ENCODE measurements at regions not wholly inside any gene's neighbourhood (a gene's known extent, or its start where the extent isn't known, plus 50 kb on each side); places are given as distances from the start of the nearest gene placed in this dataset.

- Histone ChIP-seq H3K9me3 (ENCODE audit: insufficient read depth, low read length) (no peaks in the 10 kb centered on the region), H3K4me2 (ENCODE audit: low read depth, low read length, poor library complexity, severe bottlenecking) (peak overlapping the region; percentile 18), H3K79me2 (ENCODE audit: insufficient read depth, low read length) (no peaks in the 10 kb centered on the region), H4K20me1 (ENCODE audit: low read depth, low read length) (no peaks in the 10 kb centered on the region), H2AFZ (ENCODE audit: low read depth, low read length, severe bottlenecking) (peak overlapping the region; percentile 45), H3K9ac (ENCODE audit: low read length) (no peak overlapping the region), H3K9me2 (replicated peaks; ENCODE audit: insufficient read depth, low read length) (no peaks in the 10 kb centered on the region), H3K27ac (ENCODE audit: low read depth, low read length) (no peak overlapping the region), H3K36me3 (ENCODE audit: low read length) (no peaks in the 10 kb centered on the region), H3F3A (ENCODE audit: insufficient read depth) (no peaks in the 10 kb centered on the region), H3K27me3 (ENCODE audit: low read length) (no peaks in the 10 kb centered on the region), H3K4me3 (ENCODE audit: insufficient read depth, low read length, poor library complexity, severe bottlenecking) (no peak overlapping the region)
- no peak for TF ChIP-seq EZH2phosphoT487 (conservative IDR thresholded peaks at IDR 0.05; ENCODE audit: low read length)
- no peak for TF ChIP-seq CTCF (IDR thresholded peaks at IDR 0.05; ENCODE audit: insufficient read depth, low read length, poor library complexity, severe bottlenecking)
Observed at GRCh38 chr3:95028688-95029087, 965.8 kb downstream of the NSUN3 start.

DNA sequence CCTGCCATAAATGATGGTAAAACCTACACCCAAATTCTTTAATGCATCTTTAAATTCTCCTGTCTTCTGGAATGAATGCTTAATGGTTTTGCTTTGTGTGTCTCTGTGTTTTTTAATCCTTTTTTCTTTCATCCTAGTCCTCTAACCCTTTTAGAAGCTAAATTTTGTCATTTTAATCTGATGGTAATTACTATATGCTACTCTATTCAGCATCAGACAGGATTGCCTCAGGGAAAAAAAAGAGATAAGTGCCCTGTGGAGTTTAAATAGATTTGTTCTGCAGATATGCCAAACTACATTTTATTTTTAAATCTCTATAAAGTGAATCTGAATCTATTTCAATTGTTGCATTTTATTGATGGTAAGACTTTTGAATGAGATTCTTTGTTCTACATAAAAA is 966.8 kb downstream of the NSUN3 start:
- TF ChIP-seq CTCF (IDR thresholded peaks at IDR 0.05; ENCODE audit: insufficient read depth, low read length, poor library complexity, severe bottlenecking) (no peak), EZH2phosphoT487 (conservative IDR thresholded peaks at IDR 0.05; ENCODE audit: low read length) (no peak)
- Histone ChIP-seq H3K9ac (ENCODE audit: low read length) (no peak overlapping the region), H4K20me1 (ENCODE audit: low read depth, low read length) (no peaks in the 10 kb centered on the region), H3K4me3 (ENCODE audit: insufficient read depth, low read length, poor library complexity, severe bottlenecking) (no peak overlapping the region), H3K27ac (ENCODE audit: low read depth, low read length) (no peak overlapping the region), H3K9me2 (replicated peaks; ENCODE audit: insufficient read depth, low read length) (no peaks in the 10 kb centered on the region), H3K4me2 (ENCODE audit: low read depth, low read length, poor library complexity, severe bottlenecking) (no peak overlapping the region), H3K36me3 (ENCODE audit: low read length) (no peaks in the 10 kb centered on the region), H3K27me3 (ENCODE audit: low read length) (no peaks in the 10 kb centered on the region), H3F3A (ENCODE audit: insufficient read depth) (no peaks in the 10 kb centered on the region), H2AFZ (ENCODE audit: low read depth, low read length, severe bottlenecking) (no peak overlapping the region), H3K79me2 (ENCODE audit: insufficient read depth, low read length) (no peaks in the 10 kb centered on the region), H3K9me3 (ENCODE audit: insufficient read depth, low read length) (no peaks in the 10 kb centered on the region)

GRCh38 chr3:95036526-95037021 is 973.7 kb downstream of the NSUN3 start:
- Histone ChIP-seq H3K36me3 (ENCODE audit: low read length) (no peaks in the 10 kb centered on the region), H3K27me3 (ENCODE audit: low read length) (no peaks in the 10 kb centered on the region)

More at GRCh38 chr3:95036526-95037021, 973.7 kb downstream of the NSUN3 start:
- Histone ChIP-seq H3K9me2 (replicated peaks; ENCODE audit: insufficient read depth, low read length) (no peaks in the 10 kb centered on the region), H2AFZ (ENCODE audit: low read depth, low read length, severe bottlenecking) (no peak overlapping the region), H4K20me1 (ENCODE audit: low read depth, low read length) (no peaks in the 10 kb centered on the region), H3K9ac (ENCODE audit: low read length) (no peak overlapping the region), H3K27ac (ENCODE audit: low read depth, low read length) (no peak overlapping the region), H3K4me3 (ENCODE audit: insufficient read depth, low read length, poor library complexity, severe bottlenecking) (no peak overlapping the region), H3K9me3 (ENCODE audit: insufficient read depth, low read length) (no peaks in the 10 kb centered on the region), H3K79me2 (ENCODE audit: insufficient read depth, low read length) (no peaks in the 10 kb centered on the region), H3K4me2 (ENCODE audit: low read depth, low read length, poor library complexity, severe bottlenecking) (no peak overlapping the region), H3F3A (ENCODE audit: insufficient read depth) (no peaks in the 10 kb centered on the region)
- TF ChIP-seq EZH2phosphoT487 (conservative IDR thresholded peaks at IDR 0.05; ENCODE audit: low read length) = no peak
- no peak for TF ChIP-seq CTCF (IDR thresholded peaks at IDR 0.05; ENCODE audit: insufficient read depth, low read length, poor library complexity, severe bottlenecking)
